ENCODE measurements at regions not wholly inside any gene's neighbourhood (a gene's known extent, or its start where the extent isn't known, plus 50 kb on each side); places are given as distances from the start of the nearest gene placed in this dataset.

DNA sequence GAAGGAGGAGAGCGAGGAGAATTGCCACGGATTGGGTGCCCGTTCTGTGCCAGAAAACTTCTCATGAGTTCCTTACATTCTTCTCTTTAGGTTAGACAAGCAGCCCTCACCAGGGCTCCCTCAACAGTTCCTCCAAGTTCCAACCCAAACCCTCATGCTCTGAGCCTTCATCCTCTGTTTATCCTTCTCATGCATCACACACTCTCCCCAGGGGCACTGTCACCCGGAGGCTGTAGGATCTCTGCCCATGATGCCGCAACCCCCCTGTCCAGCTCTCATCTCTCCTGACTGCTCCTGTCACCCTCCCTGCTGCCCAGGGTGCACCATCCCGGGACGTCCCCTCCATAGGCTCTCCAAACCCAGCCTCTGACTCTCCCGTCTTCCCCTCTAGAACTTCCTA lies 99.4 kb upstream of the MYCN start:
- TF ChIP-seq, protein P1, sequence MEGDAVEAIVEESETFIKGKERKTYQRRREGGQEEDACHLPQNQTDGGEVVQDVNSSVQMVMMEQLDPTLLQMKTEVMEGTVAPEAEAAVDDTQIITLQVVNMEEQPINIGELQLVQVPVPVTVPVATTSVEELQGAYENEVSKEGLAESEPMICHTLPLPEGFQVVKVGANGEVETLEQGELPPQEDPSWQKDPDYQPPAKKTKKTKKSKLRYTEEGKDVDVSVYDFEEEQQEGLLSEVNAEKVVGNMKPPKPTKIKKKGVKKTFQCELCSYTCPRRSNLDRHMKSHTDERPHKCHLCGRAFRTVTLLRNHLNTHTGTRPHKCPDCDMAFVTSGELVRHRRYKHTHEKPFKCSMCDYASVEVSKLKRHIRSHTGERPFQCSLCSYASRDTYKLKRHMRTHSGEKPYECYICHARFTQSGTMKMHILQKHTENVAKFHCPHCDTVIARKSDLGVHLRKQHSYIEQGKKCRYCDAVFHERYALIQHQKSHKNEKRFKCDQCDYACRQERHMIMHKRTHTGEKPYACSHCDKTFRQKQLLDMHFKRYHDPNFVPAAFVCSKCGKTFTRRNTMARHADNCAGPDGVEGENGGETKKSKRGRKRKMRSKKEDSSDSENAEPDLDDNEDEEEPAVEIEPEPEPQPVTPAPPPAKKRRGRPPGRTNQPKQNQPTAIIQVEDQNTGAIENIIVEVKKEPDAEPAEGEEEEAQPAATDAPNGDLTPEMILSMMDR (IDR thresholded peaks at IDR 0.05) = no peak
- no peak for TF ChIP-seq SP1 (CRISPR knock-in tag; conservative IDR thresholded peaks at IDR 0.05)
- TF ChIP-seq, protein P2, sequence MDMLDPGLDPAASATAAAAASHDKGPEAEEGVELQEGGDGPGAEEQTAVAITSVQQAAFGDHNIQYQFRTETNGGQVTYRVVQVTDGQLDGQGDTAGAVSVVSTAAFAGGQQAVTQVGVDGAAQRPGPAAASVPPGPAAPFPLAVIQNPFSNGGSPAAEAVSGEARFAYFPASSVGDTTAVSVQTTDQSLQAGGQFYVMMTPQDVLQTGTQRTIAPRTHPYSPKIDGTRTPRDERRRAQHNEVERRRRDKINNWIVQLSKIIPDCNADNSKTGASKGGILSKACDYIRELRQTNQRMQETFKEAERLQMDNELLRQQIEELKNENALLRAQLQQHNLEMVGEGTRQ (CRISPR knock-in tag; IDR thresholded peaks at IDR 0.05) = no peak
- TF ChIP-seq, protein P3, sequence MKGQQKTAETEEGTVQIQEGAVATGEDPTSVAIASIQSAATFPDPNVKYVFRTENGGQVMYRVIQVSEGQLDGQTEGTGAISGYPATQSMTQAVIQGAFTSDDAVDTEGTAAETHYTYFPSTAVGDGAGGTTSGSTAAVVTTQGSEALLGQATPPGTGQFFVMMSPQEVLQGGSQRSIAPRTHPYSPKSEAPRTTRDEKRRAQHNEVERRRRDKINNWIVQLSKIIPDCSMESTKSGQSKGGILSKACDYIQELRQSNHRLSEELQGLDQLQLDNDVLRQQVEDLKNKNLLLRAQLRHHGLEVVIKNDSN (CRISPR knock-in tag; IDR thresholded peaks at IDR 0.05) = no peak
- TF ChIP-seq TCF7 (CRISPR knock-in tag; IDR thresholded peaks at IDR 0.05; ENCODE audit: low read depth) = no peak
- TF ChIP-seq, protein P4, sequence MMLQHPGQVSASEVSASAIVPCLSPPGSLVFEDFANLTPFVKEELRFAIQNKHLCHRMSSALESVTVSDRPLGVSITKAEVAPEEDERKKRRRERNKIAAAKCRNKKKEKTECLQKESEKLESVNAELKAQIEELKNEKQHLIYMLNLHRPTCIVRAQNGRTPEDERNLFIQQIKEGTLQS (CRISPR knock-in tag; conservative IDR thresholded peaks at IDR 0.05) = no peak
- TF ChIP-seq SMAD3 (CRISPR knock-in tag; IDR thresholded peaks at IDR 0.05; ENCODE audit: borderline replicate concordance) = no peak
